DND-41 (cell line): ENCODE measurements at regions not wholly inside any gene's neighbourhood (a gene's known extent, or its start where the extent isn't known, plus 50 kb on each side); places are given as distances from the start of the nearest gene placed in this dataset.

Source experiments
- ATAC-seq: fragments of 200-7000 bp; cut with Tn5 transposase; 3 replicates; pipeline ENCODE4 v1.9.1; 2021; ENCODE audit warnings: low read depth; ENCODE audit not compliant: insufficient read depth
- DNase-seq: peaks from one replicate; pipeline ENCODE4 v3.0.0-alpha.2; 2020
- H2AFZ ChIP-seq: 2 replicates; pipeline ENCODE4 v1.6.0; 2012; ENCODE audit warnings: low read depth, low read length
- H3K27ac ChIP-seq: 2 replicates; pipeline ENCODE4 v1.5.1; 2012; ENCODE audit warnings: low read length, inconsistent platforms
- H3K27me3 ChIP-seq: fragments of 200-600 bp; sonication (generic); 2 replicates; pipeline ENCODE4 v1.6.0; 2012; ENCODE audit warnings: low read length, mild to moderate bottlenecking, inconsistent platforms; ENCODE audit not compliant: insufficient read depth, poor library complexity
- H3K36me3 ChIP-seq: 2 replicates; pipeline ENCODE4 v1.5.1; 2012; ENCODE audit warnings: low read length, inconsistent platforms; ENCODE audit not compliant: insufficient read depth
- H3K4me1 ChIP-seq: 2 replicates; pipeline ENCODE4 v1.5.1; 2012; ENCODE audit warnings: mild to moderate bottlenecking, low read length; ENCODE audit not compliant: insufficient read depth
- H3K4me2 ChIP-seq: 2 replicates; pipeline ENCODE4 v1.6.0; 2012; ENCODE audit warnings: mild to moderate bottlenecking, moderate library complexity, low read length, inconsistent platforms; ENCODE audit not compliant: insufficient read depth
- H3K4me3 ChIP-seq, 2 experiments: fragments of 200-600 bp in 1 of 2; shearing (Covaris generic) in 1 of 2; 2 replicates each; pipeline ENCODE4 v1.5.1; 2012 to 2016; ENCODE audit warnings: inconsistent platforms in 2 of 2, low read length in 2 of 2, mild to moderate bottlenecking in 2 of 2, low read depth in 1 of 2, moderate library complexity in 1 of 2
- H3K79me2 ChIP-seq: 2 replicates; pipeline ENCODE4 v1.6.0; 2012; ENCODE audit warnings: low read length, inconsistent platforms; ENCODE audit not compliant: insufficient read depth
- H3K9ac ChIP-seq: 2 replicates; pipeline ENCODE4 v1.6.0; 2012; ENCODE audit warnings: low read depth, mild to moderate bottlenecking, inconsistent platforms, low read length, moderate library complexity
- H3K9me3 ChIP-seq: 2 replicates; pipeline ENCODE4 v1.5.1; 2012; ENCODE audit warnings: low read length, moderate library complexity, mild to moderate bottlenecking, inconsistent platforms; ENCODE audit not compliant: insufficient read depth, severe bottlenecking
- H4K20me1 ChIP-seq: 2 replicates; pipeline ENCODE4 v1.6.0; 2012; ENCODE audit warnings: low read length; ENCODE audit not compliant: insufficient read depth
- CTCF ChIP-seq: IDR thresholded peaks from 2 replicates; pipeline ENCODE4 v1.5.1; 2012; ENCODE audit warnings: borderline replicate concordance, low read length, moderate library complexity, mild to moderate bottlenecking; ENCODE audit not compliant: poor library complexity, severe bottlenecking; ENCODE audit errors: extremely low read depth
- EZH2 ChIP-seq: IDR thresholded peaks from 3 replicates; pipeline ENCODE4 v1.6.1; 2012; ENCODE audit warnings: borderline replicate concordance, low read depth, mild to moderate bottlenecking, moderate library complexity, low read length, inconsistent platforms; ENCODE audit not compliant: severe bottlenecking

- no peak overlapping the region for H3K4me3 ChIP-seq
- no peaks in the 10 kb centered on the region for H3K36me3 ChIP-seq
- no peak overlapping the region for H3K4me2 ChIP-seq
- H2AFZ ChIP-seq = no peak overlapping the region
- ATAC-seq = no peak
- no peak for DNase-seq
- H4K20me1 ChIP-seq = no peaks in the 10 kb centered on the region
- H3K27me3 ChIP-seq = no peaks in the 10 kb centered on the region
- no peaks in the 10 kb centered on the region for H3K79me2 ChIP-seq
- TF ChIP-seq EZH2 (no peak), CTCF (no peak)
- H3K27ac ChIP-seq = no peak overlapping the region
- no peak overlapping the region for H3K9ac ChIP-seq
- no peaks in the 10 kb centered on the region for H3K9me3 ChIP-seq
- no peaks in the 10 kb centered on the region for H3K4me1 ChIP-seq
Observed at GRCh38 chr3:162034368-162034767, 537.8 kb downstream of the OTOL1 start.

GRCh38 chr3:162041622-162042021 is 545.0 kb downstream of the OTOL1 start:
- Histone ChIP-seq H3K4me1 (no peaks in the 10 kb centered on the region), H3K4me2 (no peak overlapping the region), H3K9ac (no peak overlapping the region), H3K4me3 (no peak overlapping the region), H3K27me3 (no peaks in the 10 kb centered on the region), H2AFZ (no peak overlapping the region), H4K20me1 (no peaks in the 10 kb centered on the region), H3K9me3 (no peaks in the 10 kb centered on the region), H3K36me3 (no peaks in the 10 kb centered on the region), H3K79me2 (no peaks in the 10 kb centered on the region), H3K27ac (no peak overlapping the region)
- DNase-seq (no peak), ATAC-seq (no peak)
- TF ChIP-seq CTCF (no peak), EZH2 (no peak)

- no peak for ATAC-seq
- TF ChIP-seq EZH2 (no peak), CTCF (no peak)
- no peak overlapping the region for H3K4me2 ChIP-seq
Observed at GRCh38 chr3:162052636-162053035, 556.0 kb downstream of the OTOL1 start.

GRCh38 chr3:162072656-162073164 is 576.1 kb downstream of the OTOL1 start:
- no peak overlapping the region for H3K4me3 ChIP-seq
- no peak for DNase-seq
- no peaks in the 10 kb centered on the region for H3K79me2 ChIP-seq
- H3K27ac ChIP-seq = no peak overlapping the region
- no peak for TF ChIP-seq CTCF
- TF ChIP-seq EZH2 = no peak
- ATAC-seq = no peak
- no peak overlapping the region for H3K9ac ChIP-seq
- H4K20me1 ChIP-seq = no peaks in the 10 kb centered on the region
- H2AFZ ChIP-seq = no peak overlapping the region
- H3K4me2 ChIP-seq = no peak overlapping the region
- H3K27me3 ChIP-seq = no peaks in the 10 kb centered on the region
- no peaks in the 10 kb centered on the region for H3K9me3 ChIP-seq
- no peaks in the 10 kb centered on the region for H3K4me1 ChIP-seq
- H3K36me3 ChIP-seq = no peaks in the 10 kb centered on the region

More at GRCh38 chr3:162052636-162053035, 556.0 kb downstream of the OTOL1 start:
- no peak overlapping the region for H3K4me3 ChIP-seq
- no peaks in the 10 kb centered on the region for H3K27me3 ChIP-seq
- H3K27ac ChIP-seq = no peak overlapping the region
- H2AFZ ChIP-seq = no peak overlapping the region
- no peaks in the 10 kb centered on the region for H4K20me1 ChIP-seq
- H3K9ac ChIP-seq = no peak overlapping the region
- H3K79me2 ChIP-seq = no peaks in the 10 kb centered on the region
- no peak for DNase-seq
- H3K36me3 ChIP-seq = no peaks in the 10 kb centered on the region
- no peaks in the 10 kb centered on the region for H3K9me3 ChIP-seq
- H3K4me1 ChIP-seq = no peaks in the 10 kb centered on the region
